ENCODE measurements at regions not wholly inside any gene's neighbourhood (a gene's known extent, or its start where the extent isn't known, plus 50 kb on each side); places are given as distances from the start of the nearest gene placed in this dataset.

GRCh38 chr11:91788764-91789163, 435.9 kb upstream of the FAT3 start:
- TF ChIP-seq, protein P1, sequence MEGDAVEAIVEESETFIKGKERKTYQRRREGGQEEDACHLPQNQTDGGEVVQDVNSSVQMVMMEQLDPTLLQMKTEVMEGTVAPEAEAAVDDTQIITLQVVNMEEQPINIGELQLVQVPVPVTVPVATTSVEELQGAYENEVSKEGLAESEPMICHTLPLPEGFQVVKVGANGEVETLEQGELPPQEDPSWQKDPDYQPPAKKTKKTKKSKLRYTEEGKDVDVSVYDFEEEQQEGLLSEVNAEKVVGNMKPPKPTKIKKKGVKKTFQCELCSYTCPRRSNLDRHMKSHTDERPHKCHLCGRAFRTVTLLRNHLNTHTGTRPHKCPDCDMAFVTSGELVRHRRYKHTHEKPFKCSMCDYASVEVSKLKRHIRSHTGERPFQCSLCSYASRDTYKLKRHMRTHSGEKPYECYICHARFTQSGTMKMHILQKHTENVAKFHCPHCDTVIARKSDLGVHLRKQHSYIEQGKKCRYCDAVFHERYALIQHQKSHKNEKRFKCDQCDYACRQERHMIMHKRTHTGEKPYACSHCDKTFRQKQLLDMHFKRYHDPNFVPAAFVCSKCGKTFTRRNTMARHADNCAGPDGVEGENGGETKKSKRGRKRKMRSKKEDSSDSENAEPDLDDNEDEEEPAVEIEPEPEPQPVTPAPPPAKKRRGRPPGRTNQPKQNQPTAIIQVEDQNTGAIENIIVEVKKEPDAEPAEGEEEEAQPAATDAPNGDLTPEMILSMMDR (IDR thresholded peaks at IDR 0.05; ENCODE audit: low read depth, low read length, poor library complexity, severe bottlenecking): no peak
- TF ChIP-seq EZH2phosphoT487 (IDR thresholded peaks at IDR 0.05; ENCODE audit: borderline replicate concordance, low read length): no peak

Data from DOHH2 (cell line).